A549 (cell line): ENCODE measurements at regions not wholly inside any gene's neighbourhood (a gene's known extent, or its start where the extent isn't known, plus 50 kb on each side); places are given as distances from the start of the nearest gene placed in this dataset.

Source experiments
- ATAC-seq, 2 experiments: fragments of 200-7000 bp in 1 of 2; fragments of >200 bp in 1 of 2; cut with Nextera tagmentation in 1 of 2; cut with Tn5 transposase in 1 of 2; 3 replicates each; pipeline versions ENCODE4 v1.8.0 to v1.9.1; 2018 to 2020; ENCODE audit warnings: mild to moderate bottlenecking in 1 of 2, moderate library complexity in 1 of 2
- CTCF ChIA-PET: fragments of 300-600 bp; sonication (Branson Sonifier 250); formaldehyde crosslinking; extraction: SDS; loops from one replicate; lab custom pipeline; 2021; ENCODE audit warnings: antibody characterized with exemption, inconsistent platforms; lab: Yijun Ruan, JAX
- POLR2A ChIA-PET: fragments of 350-600 bp; formaldehyde crosslinking; extraction: SDS; loops from one replicate; lab custom pipeline; 2021; ENCODE audit warnings: antibody characterized with exemption, inconsistent platforms; lab: Yijun Ruan, JAX
- DNase-seq, 2 experiments: peaks; one replicate each; pipeline versions ENCODE4 v3.0.0 to v3.0.0-alpha.2; 2011 to 2016; ENCODE audit warnings: low read depth in 1 of 2, low spot score in 1 of 2
- FAIRE-seq: peaks from 2 replicates; lab custom pipeline; 2011; peaks lifted over from hg19 to GRCh38; lab: Jason Lieb, UNC
- H3K27ac ChIP-seq, 2 experiments: fragments of >200 bp; sonication (Bioruptor Twin); formaldehyde crosslinking; 3 replicates each; pipeline ENCODE4 v1.5.1; 2016 to 2017
- H3K4me1 ChIP-seq: fragments of >200 bp; sonication (Bioruptor Twin); formaldehyde crosslinking; 3 replicates; pipeline ENCODE4 v1.6.1; 2016
- H3K4me2 ChIP-seq: fragments of >200 bp; sonication (Bioruptor Twin); formaldehyde crosslinking; 3 replicates; pipeline ENCODE4 v1.6.1; 2016
- H3K4me3 ChIP-seq: fragments of >200 bp; sonication (Bioruptor Twin); formaldehyde crosslinking; 3 replicates; pipeline ENCODE4 v1.5.1; 2016
- H3K9me3 ChIP-seq: fragments of >200 bp; sonication (Bioruptor Twin); formaldehyde crosslinking; 3 replicates; pipeline ENCODE4 v1.6.1; 2016
- CBX2 ChIP-seq: fragments of 200-600 bp; sonication (generic); IDR thresholded peaks from 2 replicates; pipeline ENCODE4 v1.6.1; 2016; ENCODE audit warnings: low read depth, mild to moderate bottlenecking, borderline replicate concordance
- CHD4 ChIP-seq: fragments of 200-600 bp; sonication (generic); IDR thresholded peaks from 2 replicates; pipeline ENCODE4 v1.6.1; 2016; ENCODE audit warnings: antibody characterized with exemption, mild to moderate bottlenecking, borderline replicate concordance
- CTCF ChIP-seq: fragments of >200 bp; sonication (Bioruptor Twin); formaldehyde crosslinking; IDR thresholded peaks from 3 replicates; pipeline ENCODE4 v1.5.1; 2016
- EHMT2 ChIP-seq: fragments of 200-600 bp; sonication (generic); IDR thresholded peaks from 2 replicates; pipeline ENCODE4 v1.6.1; 2016; ENCODE audit warnings: antibody characterized with exemption, low read depth, mild to moderate bottlenecking, moderate library complexity
- ELK1 ChIP-seq: fragments of 150-350 bp; IDR thresholded peaks from 2 replicates; pipeline ENCODE4 v1.6.1; 2014; ENCODE audit warnings: low read depth, mild to moderate bottlenecking, low read length
- ESRRA ChIP-seq: fragments of 150-350 bp; IDR thresholded peaks from 2 replicates; pipeline ENCODE4 v1.6.1; 2014; ENCODE audit warnings: mild to moderate bottlenecking, low read length, borderline replicate concordance
- HMGXB4 ChIP-seq: fragments of 250-450 bp; sonication (Bioruptor Pico); IDR thresholded peaks from 2 replicates; pipeline ENCODE4 v1.5.0; 2021; ENCODE audit warnings: mild to moderate bottlenecking, moderate library complexity, borderline replicate concordance
- JUNB ChIP-seq: fragments of >200 bp; sonication (Bioruptor Twin); formaldehyde crosslinking; IDR thresholded peaks from 2 replicates; pipeline ENCODE4 v1.6.1; 2016
- KDM1A ChIP-seq: fragments of 200-600 bp; sonication (generic); IDR thresholded peaks from 2 replicates; pipeline ENCODE4 v1.6.1; 2016; ENCODE audit warnings: low read depth, mild to moderate bottlenecking
- MAFK ChIP-seq: fragments of 450-650 bp; IDR thresholded peaks from 2 replicates; pipeline ENCODE4 v1.6.1; 2014; ENCODE audit not compliant: partially characterized antibody
- NFE2L2 ChIP-seq: fragments of 150-350 bp; conservative IDR thresholded peaks from 2 replicates; pipeline ENCODE4 v1.6.1; 2014; ENCODE audit warnings: low read length
- RAD21 ChIP-seq, 2 experiments: fragments of >200 bp in 1 of 2; sonication (Bioruptor Twin) in 1 of 2; formaldehyde crosslinking in 1 of 2; IDR thresholded peaks in 1 of 2; conservative IDR thresholded peaks in 1 of 2; 2 replicates in 1 of 2; 3 replicates in 1 of 2; pipeline ENCODE4 v1.6.1; 2012 to 2018; ENCODE audit warnings: inconsistent platforms in 1 of 2
- RFX5 ChIP-seq: fragments of 450-650 bp; IDR thresholded peaks from 2 replicates; pipeline ENCODE4 v1.7.1; 2014; ENCODE audit warnings: antibody characterized with exemption, mild to moderate bottlenecking, moderate library complexity
- SMC3 ChIP-seq: fragments of >200 bp; sonication (Bioruptor Twin); formaldehyde crosslinking; IDR thresholded peaks from 3 replicates; pipeline ENCODE4 v1.6.1; 2018; ENCODE audit warnings: inconsistent platforms
- ZC3H11A ChIP-seq: fragments of 450-650 bp; IDR thresholded peaks from 2 replicates; pipeline ENCODE4 v1.6.1; 2014; ENCODE audit warnings: antibody characterized with exemption, mild to moderate bottlenecking
- WGBS: methylation state at CpG from one replicate; pipeline ENCODE4 v1.1.6; 2017; ENCODE audit errors: missing lambda C conversion rate; 5-methylcytosine and 5-hydroxymethylcytosine counted together
- TF ChIP-seq, protein P1 (sequence below): IDR thresholded peaks from 2 replicates; pipeline ENCODE4 v1.6.1; 2012
- TF ChIP-seq, protein P2 (sequence below): fragments of >200 bp; sonication (Bioruptor Twin); formaldehyde crosslinking; IDR thresholded peaks from 3 replicates; pipeline ENCODE4 v1.6.1; 2016

DNA sequence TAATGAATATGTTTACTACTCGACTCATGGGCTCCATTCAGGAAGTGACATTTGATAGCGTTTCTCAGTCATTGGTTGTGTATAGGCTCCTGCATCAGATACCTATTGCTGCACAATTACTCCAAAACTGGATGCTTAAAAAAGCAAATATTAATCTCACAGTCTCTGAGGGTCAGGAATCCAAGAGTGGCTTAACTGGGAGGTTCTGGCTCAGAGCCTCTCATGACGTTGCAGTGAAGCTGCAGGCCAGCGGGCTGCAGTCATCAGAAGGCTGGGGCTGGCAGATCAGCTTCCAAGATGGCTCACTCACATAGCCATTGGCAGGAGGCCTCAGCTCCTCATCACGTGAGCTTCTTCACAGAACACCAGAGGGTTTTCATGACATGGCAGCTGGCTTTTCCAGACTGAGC is 525.1 kb upstream of the NBEA start:
- Histone ChIP-seq H3K4me3 (no peak overlapping the region), H3K27ac (no peak overlapping the region), H3K4me2 (no peak overlapping the region), H3K9me3 (no peaks in the 10 kb centered on the region), H3K4me1 (peaks cover 12% of the 10 kb centered on the region)
- DNase-seq (no peak), FAIRE-seq (no peak), ATAC-seq (no peak)
- ChIA-PET POLR2A (no interaction called here), CTCF (no interaction called here)
- no peak for TF ChIP-seq SMC3
- no peak for TF ChIP-seq CHD4
- TF ChIP-seq NFE2L2, result no peak
- no peak for TF ChIP-seq ELK1
- TF ChIP-seq KDM1A, result no peak
- TF ChIP-seq CTCF, result no peak
- no peak for TF ChIP-seq ZC3H11A
- 74% methylated on average over 3 of the region's 5 CpGs for WGBS

GRCh38 chr13:34417896-34418295 is 524.2 kb upstream of the NBEA start:
- Histone ChIP-seq H3K9me3 (no peaks in the 10 kb centered on the region), H3K4me3 (no peak overlapping the region), H3K4me1 (0 out of 3 replicates have a peak, but pooled peaks cover 5% of the 10 kb centered on the region), H3K27ac (no peak overlapping the region), H3K4me2 (no peak overlapping the region)
- POLR2A ChIA-PET, result no interaction called here
- no peak for ATAC-seq
- TF ChIP-seq ZC3H11A, result no peak
- no peak for TF ChIP-seq EHMT2
- no peak for TF ChIP-seq RAD21 (conservative IDR thresholded peaks at IDR 0.05 in 1 of 2, IDR thresholded peaks at IDR 0.05 in 1 of 2)
- no peak for TF ChIP-seq CBX2
- TF ChIP-seq, protein P1, sequence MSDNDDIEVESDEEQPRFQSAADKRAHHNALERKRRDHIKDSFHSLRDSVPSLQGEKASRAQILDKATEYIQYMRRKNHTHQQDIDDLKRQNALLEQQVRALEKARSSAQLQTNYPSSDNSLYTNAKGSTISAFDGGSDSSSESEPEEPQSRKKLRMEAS, result no peak
- no peak for TF ChIP-seq ELK1
- no peak for TF ChIP-seq ESRRA
- no peak for TF ChIP-seq MAFK
- TF ChIP-seq HMGXB4 (CRISPR knock-in tag), result no peak
- TF ChIP-seq RFX5, result no peak
- no peak for TF ChIP-seq JUNB
- TF ChIP-seq, protein P2, sequence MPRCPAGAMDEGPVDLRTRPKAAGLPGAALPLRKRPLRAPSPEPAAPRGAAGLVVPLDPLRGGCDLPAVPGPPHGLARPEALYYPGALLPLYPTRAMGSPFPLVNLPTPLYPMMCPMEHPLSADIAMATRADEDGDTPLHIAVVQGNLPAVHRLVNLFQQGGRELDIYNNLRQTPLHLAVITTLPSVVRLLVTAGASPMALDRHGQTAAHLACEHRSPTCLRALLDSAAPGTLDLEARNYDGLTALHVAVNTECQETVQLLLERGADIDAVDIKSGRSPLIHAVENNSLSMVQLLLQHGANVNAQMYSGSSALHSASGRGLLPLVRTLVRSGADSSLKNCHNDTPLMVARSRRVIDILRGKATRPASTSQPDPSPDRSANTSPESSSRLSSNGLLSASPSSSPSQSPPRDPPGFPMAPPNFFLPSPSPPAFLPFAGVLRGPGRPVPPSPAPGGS, result no peak
- DNase-seq, result no peak
- CTCF ChIA-PET, result no interaction called here
- 88% methylated on average over 4 of the region's 4 CpGs for WGBS
- no peak for FAIRE-seq
